ENCODE measurements at regions not wholly inside any gene's neighbourhood (a gene's known extent, or its start where the extent isn't known, plus 50 kb on each side); places are given as distances from the start of the nearest gene placed in this dataset.

DNA sequence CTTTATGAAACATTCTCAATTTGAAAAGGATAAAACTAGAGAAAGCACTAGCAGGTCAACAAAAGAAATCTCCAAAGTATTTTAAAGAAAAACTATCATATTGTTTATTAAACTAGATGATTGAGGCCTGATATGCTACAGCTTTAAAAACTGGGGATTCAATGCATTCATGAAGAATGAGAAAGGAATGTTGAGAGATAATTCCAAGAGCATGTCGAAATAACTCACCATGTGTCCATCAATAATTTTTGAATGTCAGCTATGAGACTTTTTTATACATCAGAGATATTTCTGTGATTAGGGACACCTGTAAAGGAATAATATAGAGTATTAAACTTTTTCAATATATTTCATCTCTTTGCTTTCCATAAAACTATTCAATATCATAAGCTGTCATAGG is 376.9 kb upstream of the REG3G start:
- no peak for TF ChIP-seq CTCF (IDR thresholded peaks at IDR 0.05; ENCODE audit: insufficient read depth, low read depth, low read length)
- H3K4me3 ChIP-seq (ENCODE audit: low read depth, low read length) = no peak overlapping the region
- no peak for DNase-seq (ENCODE audit: low read depth)

DNA sequence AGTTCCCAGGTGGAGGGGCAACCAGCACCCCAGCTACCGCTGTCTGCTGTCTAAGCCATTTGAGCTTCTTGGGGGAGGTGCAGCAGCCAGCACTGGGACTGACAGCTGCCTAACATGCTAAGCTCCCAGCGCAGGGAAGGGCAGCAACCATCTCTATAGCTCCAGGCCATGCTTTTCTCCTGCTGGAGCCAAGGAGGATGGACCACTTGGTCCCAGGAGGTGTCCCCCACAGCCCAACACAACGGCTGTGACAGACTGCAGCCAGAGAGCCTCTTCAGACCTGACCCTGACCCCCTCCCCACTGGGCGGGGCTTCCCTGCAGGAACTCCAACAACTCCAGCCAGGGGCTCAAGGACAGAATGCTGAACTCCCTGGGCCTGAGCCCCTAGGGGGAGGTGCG is 370.6 kb upstream of the REG3G start:
- no peak overlapping the region for H3K4me3 ChIP-seq (ENCODE audit: low read depth, low read length)
- no peak for TF ChIP-seq CTCF (IDR thresholded peaks at IDR 0.05; ENCODE audit: insufficient read depth, low read depth, low read length)
- no peak for DNase-seq (ENCODE audit: low read depth)

DNA sequence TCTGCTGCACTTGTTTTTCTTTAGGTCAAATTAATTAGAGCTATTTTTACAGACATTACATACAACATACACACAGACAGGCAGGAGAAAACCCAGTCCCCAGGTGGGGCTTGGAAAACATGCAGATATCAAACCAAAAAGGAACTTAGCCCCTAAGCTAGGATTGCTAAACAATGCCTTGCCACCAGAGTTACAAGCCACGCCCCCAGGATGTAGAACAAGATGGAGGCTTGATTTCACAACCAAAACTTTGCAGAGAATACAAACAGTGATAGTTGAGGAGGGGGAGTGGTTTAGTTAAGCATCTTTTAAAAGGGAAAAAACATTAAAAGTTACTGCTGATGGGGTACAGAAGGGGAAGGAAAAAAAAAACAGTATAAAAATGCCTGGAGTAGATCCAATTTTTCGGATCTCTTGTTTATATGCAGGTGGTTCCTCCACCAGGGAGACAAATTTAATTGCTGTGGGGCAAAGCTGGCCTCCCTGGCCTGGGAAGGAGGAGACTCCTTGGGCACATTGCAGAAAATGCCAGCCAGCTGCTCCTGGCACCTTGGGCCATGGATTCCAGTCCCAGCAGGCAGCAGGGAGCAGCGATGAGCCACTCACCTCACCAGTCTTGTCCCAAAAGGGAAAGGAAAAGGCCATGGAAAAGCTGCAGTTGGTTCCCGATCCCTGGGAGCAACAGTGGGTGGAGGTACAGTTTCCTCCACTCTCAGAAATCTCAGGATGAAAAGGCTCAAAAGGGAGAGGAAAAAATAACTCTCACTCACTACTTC is 348.4 kb upstream of the REG3G start:
- DNase-seq (ENCODE audit: low read depth) = no peak
- no peak for TF ChIP-seq CTCF (IDR thresholded peaks at IDR 0.05; ENCODE audit: insufficient read depth, low read depth, low read length)
- no peak overlapping the region for H3K4me3 ChIP-seq (ENCODE audit: low read depth, low read length)

GRCh38 chr2:78677774-78678173 is 347.7 kb upstream of the REG3G start:
- H3K4me3 ChIP-seq (ENCODE audit: low read depth, low read length) = no peak overlapping the region
- TF ChIP-seq CTCF (IDR thresholded peaks at IDR 0.05; ENCODE audit: insufficient read depth, low read depth, low read length) = no peak
- DNase-seq (ENCODE audit: low read depth) = no peak

DNA sequence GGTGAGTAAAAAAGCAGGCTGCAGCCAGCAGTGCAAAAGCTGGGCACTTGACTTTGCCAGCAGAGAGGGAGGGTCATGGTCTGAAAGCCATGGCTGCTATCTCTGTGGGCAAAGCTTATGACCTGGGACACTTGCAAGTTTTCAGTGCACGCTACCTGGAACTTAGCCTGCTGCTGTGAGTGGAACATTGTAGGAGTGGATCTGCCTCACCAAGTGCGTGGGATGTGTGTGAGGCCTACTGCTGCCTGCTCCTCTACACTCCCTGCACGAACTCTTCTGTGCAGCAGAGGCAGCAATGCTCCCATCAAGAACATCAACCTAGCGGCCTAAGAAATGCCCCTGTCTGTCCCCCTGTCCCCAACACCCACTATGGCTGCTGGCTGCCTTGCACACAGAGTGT is 344.1 kb upstream of the REG3G start:
- DNase-seq (ENCODE audit: low read depth) = no peak
- H3K4me3 ChIP-seq (ENCODE audit: low read depth, low read length) = no peak overlapping the region
- TF ChIP-seq CTCF (IDR thresholded peaks at IDR 0.05; ENCODE audit: insufficient read depth, low read depth, low read length) = no peak

DNA sequence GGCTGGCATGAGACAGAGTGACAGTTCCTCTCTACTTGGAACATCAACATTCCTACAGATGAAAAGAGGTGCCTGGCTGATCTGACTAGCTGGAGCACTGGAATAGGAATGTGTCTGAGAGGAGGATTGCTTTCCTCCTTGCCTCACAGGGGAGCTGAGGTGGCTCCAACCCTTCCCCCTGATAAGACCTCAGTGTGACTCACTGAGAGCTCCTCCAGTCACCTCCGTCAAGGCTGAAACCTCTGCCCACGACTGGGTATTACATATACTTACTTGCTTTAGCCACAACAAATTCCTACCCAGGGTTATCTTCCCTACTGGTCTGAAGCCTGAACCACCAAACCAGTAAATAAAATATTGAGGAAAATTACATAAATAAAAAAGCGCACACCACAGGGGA is 342.7 kb upstream of the REG3G start:
- H3K4me3 ChIP-seq (ENCODE audit: low read depth, low read length) = no peak overlapping the region
- TF ChIP-seq CTCF (IDR thresholded peaks at IDR 0.05; ENCODE audit: insufficient read depth, low read depth, low read length) = no peak
- DNase-seq (ENCODE audit: low read depth) = no peak

DNA sequence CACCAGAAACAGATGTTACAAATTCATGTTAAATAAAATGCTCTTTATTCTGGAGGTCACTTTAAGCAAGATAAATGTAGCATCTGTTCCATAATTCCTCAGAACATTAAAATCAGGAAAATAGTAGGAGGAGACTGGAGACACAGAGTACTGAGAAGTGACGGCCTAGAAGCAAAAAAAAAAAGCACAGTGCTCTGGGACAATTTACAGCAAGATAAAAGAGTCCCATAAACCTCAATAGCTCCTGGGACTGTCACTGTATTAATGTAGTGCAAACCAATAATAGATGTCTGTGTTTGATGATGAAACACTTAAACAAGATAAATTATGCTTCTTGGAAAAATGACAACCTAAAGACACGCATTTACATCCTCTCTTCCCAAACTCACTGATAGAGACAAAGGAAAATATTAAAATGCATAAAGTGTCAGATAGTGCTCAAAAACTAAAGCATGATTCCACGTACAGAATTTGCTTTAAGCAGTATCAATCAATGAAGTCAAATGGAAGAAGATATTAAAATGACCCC is 338.8 kb upstream of the REG3G start:
- no peak for DNase-seq (ENCODE audit: low read depth)
- TF ChIP-seq CTCF (IDR thresholded peaks at IDR 0.05; ENCODE audit: insufficient read depth, low read depth, low read length) = no peak
- no peak overlapping the region for H3K4me3 ChIP-seq (ENCODE audit: low read depth, low read length)

All from fibroblast of villous mesenchyme (primary cell).